ENCODE measurements at regions not wholly inside any gene's neighbourhood (a gene's known extent, or its start where the extent isn't known, plus 50 kb on each side); places are given as distances from the start of the nearest gene placed in this dataset.
A peak's percentile ranks its signal among the peaks of the same experiment; 100 is the strongest.

DNA sequence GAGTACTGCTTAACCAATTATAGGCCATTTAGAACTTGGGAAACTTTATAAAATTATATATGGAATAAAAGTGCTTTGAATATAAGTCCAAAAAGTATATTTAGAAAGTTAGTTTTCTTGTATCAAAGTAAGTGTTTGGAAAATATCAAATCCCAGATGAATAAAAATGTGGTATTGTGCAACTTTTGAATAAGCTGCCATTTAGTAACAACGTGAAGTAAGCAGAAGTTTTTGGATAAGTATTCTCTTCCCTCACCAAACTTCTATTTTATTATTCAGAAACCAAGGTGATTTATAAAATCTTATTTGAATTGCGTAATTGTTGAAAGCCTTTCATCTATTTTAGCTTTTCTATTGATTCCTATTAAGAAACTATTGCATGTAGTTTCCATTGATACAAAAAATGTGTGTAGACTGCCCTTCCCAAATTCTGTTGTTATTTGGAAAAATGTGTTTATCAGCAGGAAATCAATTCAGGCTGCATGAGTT lies 806.2 kb downstream of the NSUN3 start:
- no peak for DNase-seq
- in situ Hi-C loops (cut with MboI; ENCODE audit: low pct_unique_long_range_greater_than_20kb, low sequenced_read_pairs) = no loop called here

DNA sequence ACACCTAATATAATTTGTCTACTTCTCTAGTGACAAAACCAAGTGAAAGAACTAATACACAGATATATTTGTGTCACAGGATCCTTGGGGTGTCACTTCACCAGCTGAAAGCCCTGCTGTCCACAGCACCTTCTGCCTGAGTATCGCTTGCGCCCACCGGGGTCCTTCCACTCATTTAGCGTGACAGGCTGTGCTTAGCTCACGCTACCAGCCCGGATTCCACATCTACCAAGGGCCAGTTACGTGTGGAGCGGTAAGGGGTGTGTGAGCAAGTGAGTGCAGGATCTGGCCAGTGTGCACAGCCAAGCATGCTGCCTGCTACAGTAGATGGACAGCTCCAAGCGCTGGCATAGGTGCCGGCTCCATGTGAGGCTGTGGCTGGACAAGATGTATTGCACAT lies 810.9 kb downstream of the NSUN3 start:
- in situ Hi-C loops (cut with MboI; ENCODE audit: low pct_unique_long_range_greater_than_20kb, low sequenced_read_pairs) = no loop called here
- no peak for DNase-seq

DNA sequence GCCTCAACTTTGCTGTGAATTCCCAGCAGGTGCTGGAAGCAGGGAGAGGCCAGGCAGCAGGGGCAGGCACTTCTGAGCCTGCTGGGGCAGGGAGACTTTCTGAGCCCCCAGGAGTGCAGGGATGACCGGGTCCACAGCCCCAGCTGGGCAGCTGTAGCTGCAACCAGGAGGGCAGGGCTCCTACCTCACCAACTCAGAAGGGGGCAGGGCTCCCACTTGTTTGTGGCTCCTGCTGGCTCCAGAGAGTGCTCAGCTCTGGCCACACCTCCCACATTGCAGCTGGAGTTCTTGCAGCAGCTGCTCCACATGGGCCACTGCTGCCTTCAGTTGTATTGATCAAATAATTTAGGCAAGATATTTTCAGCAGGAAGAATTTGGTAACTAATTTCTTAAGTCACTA lies 812.3 kb downstream of the NSUN3 start:
- in situ Hi-C loops (cut with MboI; ENCODE audit: low pct_unique_long_range_greater_than_20kb, low sequenced_read_pairs) = no loop called here
- no peak for DNase-seq

DNA sequence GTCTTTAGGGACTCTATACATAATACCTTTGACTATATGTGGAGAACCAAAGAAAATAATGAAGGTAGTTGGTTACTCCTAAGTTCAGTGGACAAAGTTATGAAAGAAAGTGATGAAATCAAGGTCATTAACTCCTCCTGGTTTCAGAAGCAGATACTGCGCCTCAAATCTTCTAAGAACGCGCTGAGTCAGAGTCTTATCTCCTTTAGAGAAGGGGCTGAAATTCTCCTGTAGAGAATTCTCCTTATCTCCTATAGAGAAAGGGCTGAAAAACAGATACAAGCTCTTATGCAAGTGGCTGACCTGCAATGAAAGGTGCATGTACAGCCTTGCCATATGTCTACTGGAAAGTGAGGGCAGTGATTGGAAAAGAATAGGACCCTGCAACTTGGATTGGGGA lies 824.2 kb downstream of the NSUN3 start:
- no peak for DNase-seq
- in situ Hi-C loops (cut with MboI; ENCODE audit: low pct_unique_long_range_greater_than_20kb, low sequenced_read_pairs) = no loop called here

- in situ Hi-C loops (cut with MboI; ENCODE audit: low pct_unique_long_range_greater_than_20kb, low sequenced_read_pairs) = no loop called here
- DNase-seq = no peak
These were observed 834.1 kb downstream of the NSUN3 start for GRCh38 chr3:94896994-94897393.

GRCh38 chr3:94904156-94904674 lies 841.4 kb downstream of the NSUN3 start:
- no peak for DNase-seq
- in situ Hi-C loops (cut with MboI; ENCODE audit: low pct_unique_long_range_greater_than_20kb, low sequenced_read_pairs) = no loop called here

GRCh38 chr3:94909726-94910125 lies 846.9 kb downstream of the NSUN3 start:
- in situ Hi-C loops (cut with MboI; ENCODE audit: low pct_unique_long_range_greater_than_20kb, low sequenced_read_pairs) = no loop called here
- no peak for DNase-seq

GRCh38 chr3:94912656-94913055 lies 849.8 kb downstream of the NSUN3 start:
- in situ Hi-C loops (cut with MboI; ENCODE audit: low pct_unique_long_range_greater_than_20kb, low sequenced_read_pairs) = no loop called here
- no peak for DNase-seq

GRCh38 chr3:94927175-94927574 lies 864.3 kb downstream of the NSUN3 start:
- in situ Hi-C loops (cut with MboI; ENCODE audit: low pct_unique_long_range_greater_than_20kb, low sequenced_read_pairs) = no loop called here
- DNase-seq = no peak

DNA sequence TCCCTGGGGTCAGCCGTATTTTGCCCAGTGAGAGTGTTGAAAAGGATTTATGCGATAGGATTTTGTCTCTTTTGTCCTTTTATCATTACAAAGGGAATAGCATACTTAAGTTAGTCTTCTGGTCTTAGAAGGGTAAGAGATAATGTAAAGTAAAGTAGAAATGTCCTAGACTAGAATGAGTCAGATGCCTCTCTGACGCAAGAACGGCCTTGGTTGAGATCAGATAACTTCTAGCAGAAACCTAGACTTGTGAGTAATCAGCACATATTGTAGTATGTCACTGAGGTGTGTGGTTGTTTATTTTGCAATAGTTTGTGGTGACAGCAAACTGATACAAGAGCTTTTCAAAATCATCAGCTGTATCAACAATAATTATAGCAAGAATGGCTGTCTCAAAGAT lies 866.1 kb downstream of the NSUN3 start:
- in situ Hi-C loops (cut with MboI; ENCODE audit: low pct_unique_long_range_greater_than_20kb, low sequenced_read_pairs) = no loop called here
- peak; percentile 3 for DNase-seq

- in situ Hi-C loops (cut with MboI; ENCODE audit: low pct_unique_long_range_greater_than_20kb, low sequenced_read_pairs) = no loop called here
These were observed 873.1 kb downstream of the NSUN3 start for GRCh38 chr3:94935738-94936580.

DNA sequence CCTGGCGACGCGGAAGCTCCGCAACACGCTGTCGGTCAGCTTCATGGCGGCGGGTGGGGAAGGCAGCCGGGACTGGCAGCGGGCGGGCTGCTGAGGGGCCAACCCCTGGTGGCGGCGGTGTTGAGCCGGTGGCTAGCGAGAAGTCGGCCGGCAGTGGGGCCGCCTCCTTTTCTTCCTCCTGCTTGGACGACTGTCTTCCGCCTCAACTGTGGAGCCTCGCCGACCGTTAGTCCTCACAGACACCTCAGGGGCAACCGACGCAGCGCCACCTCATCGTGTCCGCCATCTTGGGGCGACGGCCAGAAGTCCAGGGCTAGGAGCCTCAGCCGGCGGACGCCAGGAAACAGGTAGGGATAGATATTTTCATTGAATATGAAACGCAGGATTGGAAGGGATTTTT lies 875.1 kb downstream of the NSUN3 start:
- in situ Hi-C loops (cut with MboI; ENCODE audit: low pct_unique_long_range_greater_than_20kb, low sequenced_read_pairs) = no loop called here
- DNase-seq = no peak

More at GRCh38 chr3:94935738-94936580, 873.1 kb downstream of the NSUN3 start:
- DNase-seq = no peak

DNA sequence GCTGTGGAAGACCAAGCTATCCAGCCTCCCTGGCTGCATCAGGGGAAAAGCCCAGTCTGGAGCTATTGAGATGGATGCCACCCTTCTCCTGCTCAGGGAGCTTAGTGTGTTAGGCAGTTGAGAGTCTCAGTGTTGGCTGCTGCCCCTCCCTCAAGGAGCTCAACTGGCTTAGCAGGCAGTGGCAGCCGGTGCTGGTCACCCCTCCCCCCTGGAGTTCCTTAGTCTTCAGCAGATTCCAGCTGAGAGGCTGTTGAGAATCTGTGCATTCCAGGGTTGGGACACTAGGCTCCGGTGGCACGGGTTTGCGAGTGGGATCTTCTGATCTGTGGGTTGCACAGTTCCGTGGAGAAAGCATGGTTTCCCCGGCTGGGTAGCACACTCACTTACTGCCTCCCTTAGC lies 883.8 kb downstream of the NSUN3 start:
- no peak for DNase-seq
- in situ Hi-C loops (cut with MboI; ENCODE audit: low pct_unique_long_range_greater_than_20kb, low sequenced_read_pairs) = no loop called here

DNA sequence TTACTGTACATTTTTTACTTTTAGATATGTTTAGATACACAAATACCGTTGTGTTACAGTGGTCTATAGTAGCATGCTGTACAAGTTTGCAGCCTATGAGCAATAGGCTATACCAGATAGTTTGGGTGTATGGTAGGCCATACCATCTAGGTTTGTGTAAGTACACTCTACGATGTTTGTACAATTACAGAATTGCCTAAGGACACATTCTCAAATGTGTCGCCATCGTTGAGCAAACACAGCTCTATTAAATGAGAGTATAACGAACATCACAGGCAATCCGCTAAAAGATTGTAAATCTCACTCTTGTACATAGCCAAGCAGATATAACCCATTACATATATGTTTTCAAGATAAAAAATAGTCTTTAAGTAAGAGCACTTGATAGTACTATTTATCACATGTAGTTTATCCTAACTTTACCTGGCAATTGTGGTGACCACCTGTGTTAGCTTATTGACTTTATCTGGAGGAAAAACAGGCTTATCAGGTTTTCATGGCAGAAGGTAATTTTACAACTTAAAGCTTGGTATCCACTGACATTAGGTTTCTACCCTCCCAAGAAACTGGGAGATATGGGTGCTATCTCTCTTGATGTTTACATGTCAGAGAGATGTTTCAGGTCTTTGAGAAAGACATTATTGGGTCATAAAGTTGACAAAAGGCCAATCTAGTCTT lies 898.7 kb downstream of the NSUN3 start:
- in situ Hi-C loops (cut with MboI; ENCODE audit: low pct_unique_long_range_greater_than_20kb, low sequenced_read_pairs) = no loop called here
- DNase-seq = no peak

- in situ Hi-C loops (cut with MboI; ENCODE audit: low pct_unique_long_range_greater_than_20kb, low sequenced_read_pairs) = no loop called here
- DNase-seq = no peak
These were observed 903.1 kb downstream of the NSUN3 start for GRCh38 chr3:94965867-94966475.

DNA sequence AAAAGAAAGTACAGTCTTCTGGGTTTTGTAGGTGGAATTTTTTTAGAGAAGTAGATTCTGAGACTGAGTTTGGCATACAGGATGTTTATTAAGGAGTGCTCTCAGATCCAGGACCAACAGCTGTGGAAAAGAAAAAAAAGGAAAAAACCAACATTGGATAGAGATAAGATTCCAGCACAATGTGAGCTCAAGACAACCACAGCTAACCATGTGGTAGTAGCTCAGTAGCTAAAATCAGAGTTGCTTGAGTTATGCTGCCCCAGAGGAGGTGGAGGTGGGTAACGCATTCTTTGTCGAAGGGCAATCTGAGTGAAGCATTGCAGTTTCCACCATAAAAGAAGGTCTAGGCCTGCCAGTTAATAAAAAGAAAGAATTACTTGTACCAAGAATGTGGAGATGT lies 904.3 kb downstream of the NSUN3 start:
- in situ Hi-C loops (cut with MboI; ENCODE audit: low pct_unique_long_range_greater_than_20kb, low sequenced_read_pairs) = no loop called here
- no peak for DNase-seq

- in situ Hi-C loops (cut with MboI; ENCODE audit: low pct_unique_long_range_greater_than_20kb, low sequenced_read_pairs) = no loop called here
- no peak for DNase-seq
These were observed 905.7 kb downstream of the NSUN3 start for GRCh38 chr3:94968519-94968918.

DNA sequence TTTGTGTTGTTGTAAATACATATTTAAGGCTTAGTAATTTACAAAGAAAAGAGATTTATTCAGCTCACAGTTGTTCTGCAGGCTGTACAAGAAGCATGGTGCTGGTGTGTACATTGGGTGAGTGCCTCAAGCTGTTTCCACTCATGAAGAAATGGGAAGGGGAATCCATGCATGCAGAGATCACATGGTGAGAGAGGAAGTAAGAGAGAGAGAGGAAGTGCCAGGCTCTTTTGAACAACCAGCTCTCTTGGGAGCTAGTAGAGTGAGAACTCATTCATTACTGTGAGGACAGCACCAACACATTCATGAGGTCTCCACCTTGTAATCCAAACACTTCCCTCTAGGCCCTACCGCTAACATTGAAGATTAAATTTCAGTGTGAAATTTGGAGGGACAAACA lies 909.2 kb downstream of the NSUN3 start:
- in situ Hi-C loops (cut with MboI; ENCODE audit: low pct_unique_long_range_greater_than_20kb, low sequenced_read_pairs) = no loop called here

DNA sequence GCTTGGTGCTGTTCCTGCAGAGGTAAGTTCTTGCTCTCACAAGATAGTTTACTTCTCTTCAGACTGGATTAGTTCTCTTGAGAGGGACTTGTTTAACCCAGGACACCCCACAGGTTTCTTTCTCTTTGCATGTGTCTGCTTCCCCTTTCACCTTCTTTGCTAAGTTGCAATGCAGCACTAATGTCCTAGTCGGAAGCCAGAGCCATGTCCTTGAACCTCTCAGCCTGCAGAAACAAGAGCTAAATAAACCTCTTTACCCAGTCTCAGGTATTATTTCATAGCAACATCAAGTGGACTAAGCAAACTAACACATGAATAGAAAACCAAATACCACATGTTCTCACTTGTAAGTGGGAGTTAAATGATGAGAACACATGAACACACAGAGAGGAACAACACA lies 915.2 kb downstream of the NSUN3 start:
- in situ Hi-C loops (cut with MboI; ENCODE audit: low pct_unique_long_range_greater_than_20kb, low sequenced_read_pairs) = no loop called here

More for the DNA sequence above, 909.2 kb downstream of the NSUN3 start:
- DNase-seq = peak; percentile 1

GRCh38 chr3:94985778-94986177 lies 922.9 kb downstream of the NSUN3 start:
- in situ Hi-C loops (cut with MboI; ENCODE audit: low pct_unique_long_range_greater_than_20kb, low sequenced_read_pairs) = no loop called here
- DNase-seq = no peak

More for the DNA sequence above, 915.2 kb downstream of the NSUN3 start:
- no peak for DNase-seq
